ENCODE measurements at regions not wholly inside any gene's neighbourhood (a gene's known extent, or its start where the extent isn't known, plus 50 kb on each side); places are given as distances from the start of the nearest gene placed in this dataset.

DNA sequence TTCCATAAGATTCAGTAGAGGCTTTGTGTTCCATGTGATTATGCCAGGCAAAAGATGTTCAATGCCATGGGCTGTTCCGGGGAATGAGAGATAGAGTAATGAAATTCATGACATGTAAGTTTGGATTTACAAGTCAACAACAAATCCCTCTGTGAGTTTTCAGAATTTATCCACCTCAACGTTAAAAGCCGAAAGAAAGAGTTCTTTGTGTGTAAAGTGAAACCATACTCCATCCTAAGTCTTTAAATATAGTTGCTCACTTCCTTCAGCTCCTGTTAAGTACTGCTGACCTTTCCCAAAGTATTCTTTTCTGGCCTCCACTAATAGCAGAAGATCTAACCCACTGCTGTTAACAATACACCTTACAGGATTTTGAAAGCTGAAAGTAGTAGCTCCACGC lies 190.0 kb downstream of the TMX1 start (continued):
- TF ChIP-seq KLF16 (tag by site-specific recombination; IDR thresholded peaks at IDR 0.05) (no peak), ZBTB20 (tag by site-specific recombination; IDR thresholded peaks at IDR 0.05) (no peak), KLF9 (tag by site-specific recombination; IDR thresholded peaks at IDR 0.05; ENCODE audit: low read depth) (no peak), ZNF174 (tag by site-specific recombination; IDR thresholded peaks at IDR 0.05) (no peak), ZNF747 (tag by site-specific recombination; IDR thresholded peaks at IDR 0.05) (no peak), ZNF792 (tag by site-specific recombination; IDR thresholded peaks at IDR 0.05) (no peak), ZNF514 (tag by site-specific recombination; IDR thresholded peaks at IDR 0.05) (no peak)

GRCh38 chr14:51430633-51431032 lies 190.6 kb downstream of the TMX1 start:
- no peak for TF ChIP-seq ZNF121 (tag by site-specific recombination; IDR thresholded peaks at IDR 0.05)
- TF ChIP-seq ZNF580 (tag by site-specific recombination; IDR thresholded peaks at IDR 0.05) = no peak
- no peak for TF ChIP-seq ZNF394 (tag by site-specific recombination; IDR thresholded peaks at IDR 0.05; ENCODE audit: borderline replicate concordance)
- TF ChIP-seq OSR2 (tag by site-specific recombination; IDR thresholded peaks at IDR 0.05) = no peak
- TF ChIP-seq ZNF555 (tag by site-specific recombination; conservative IDR thresholded peaks at IDR 0.05) = no peak
- no peak for TF ChIP-seq OVOL3 (tag by site-specific recombination; IDR thresholded peaks at IDR 0.05)
- TF ChIP-seq, protein P1, sequence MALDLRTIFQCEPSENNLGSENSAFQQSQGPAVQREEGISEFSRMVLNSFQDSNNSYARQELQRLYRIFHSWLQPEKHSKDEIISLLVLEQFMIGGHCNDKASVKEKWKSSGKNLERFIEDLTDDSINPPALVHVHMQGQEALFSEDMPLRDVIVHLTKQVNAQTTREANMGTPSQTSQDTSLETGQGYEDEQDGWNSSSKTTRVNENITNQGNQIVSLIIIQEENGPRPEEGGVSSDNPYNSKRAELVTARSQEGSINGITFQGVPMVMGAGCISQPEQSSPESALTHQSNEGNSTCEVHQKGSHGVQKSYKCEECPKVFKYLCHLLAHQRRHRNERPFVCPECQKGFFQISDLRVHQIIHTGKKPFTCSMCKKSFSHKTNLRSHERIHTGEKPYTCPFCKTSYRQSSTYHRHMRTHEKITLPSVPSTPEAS (tag by site-specific recombination; IDR thresholded peaks at IDR 0.05) = no peak
- no peak for TF ChIP-seq KLF8 (tag by site-specific recombination; IDR thresholded peaks at IDR 0.05)
- H3K36me3 ChIP-seq (ENCODE audit: control insufficient read depth in 2 of 2, insufficient read depth in 1 of 2, low read length in 2 of 2) = no peaks in the 10 kb centered on the region
- H3K9me3 ChIP-seq (ENCODE audit: control insufficient read depth, insufficient read depth, low read depth, low read length) = no peaks in the 10 kb centered on the region
- ChIA-PET CTCF (no interaction called here), POLR2A (no interaction called here)
- no peak overlapping the region for H3K27ac ChIP-seq (ENCODE audit: extremely low read depth, low read depth, low read length)
- H3K4me3 ChIP-seq (ENCODE audit: low read depth, low read length) = no peak overlapping the region
- no peaks in the 10 kb centered on the region for H3K4me1 ChIP-seq (ENCODE audit: control insufficient read depth, insufficient read depth, low read length)

DNA sequence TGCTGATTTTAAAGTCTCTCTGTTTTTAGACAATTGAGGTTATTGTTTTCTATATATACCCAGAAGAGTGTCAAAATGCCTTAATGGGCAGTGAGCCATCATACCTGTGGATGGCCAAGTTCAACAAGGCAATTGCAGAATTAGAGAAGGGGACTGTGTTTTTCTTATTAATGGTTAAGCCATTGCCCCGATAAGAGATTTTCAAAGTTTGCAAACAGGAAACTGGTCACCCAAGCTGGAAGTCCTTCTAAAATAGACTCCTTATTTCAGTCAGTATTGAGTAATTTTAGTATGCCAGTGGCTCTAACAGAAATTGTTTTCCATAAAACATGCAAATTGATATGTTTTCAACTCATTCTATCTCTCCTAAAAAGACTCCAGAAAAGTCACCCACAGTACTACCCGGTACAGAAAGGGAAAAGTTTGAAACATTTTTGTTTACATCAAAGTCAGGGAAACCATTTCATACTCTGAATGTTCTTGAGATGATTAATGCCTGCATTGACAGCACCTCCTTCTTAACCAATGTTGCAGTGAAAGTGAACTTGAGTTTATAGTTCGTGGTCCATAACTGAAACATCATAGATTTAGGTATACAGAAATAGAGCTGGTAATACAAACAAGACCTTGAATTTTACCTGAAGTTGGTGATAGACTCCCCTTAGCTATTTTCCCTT lies 191.1 kb downstream of the TMX1 start:
- no peak for TF ChIP-seq ZNF514 (tag by site-specific recombination; IDR thresholded peaks at IDR 0.05)
- no peak for TF ChIP-seq ZNF354C (tag by site-specific recombination; IDR thresholded peaks at IDR 0.05; ENCODE audit: borderline replicate concordance, low read depth)
- TF ChIP-seq ZNF549 (tag by site-specific recombination; IDR thresholded peaks at IDR 0.05) = no peak
- TF ChIP-seq ZNF585B (tag by site-specific recombination; IDR thresholded peaks at IDR 0.05) = no peak
- TF ChIP-seq PBX3 (CRISPR knock-in tag; IDR thresholded peaks at IDR 0.05) = no peak
- Histone ChIP-seq H3K36me3 (ENCODE audit: control insufficient read depth in 2 of 2, insufficient read depth in 1 of 2, low read length in 2 of 2) (no peaks in the 10 kb centered on the region), H3K9me3 (ENCODE audit: control insufficient read depth, insufficient read depth, low read depth, low read length) (no peaks in the 10 kb centered on the region), H3K27ac (ENCODE audit: extremely low read depth, low read depth, low read length) (no peak overlapping the region), H3K4me3 (ENCODE audit: low read depth, low read length) (no peak overlapping the region), H3K4me1 (ENCODE audit: control insufficient read depth, insufficient read depth, low read length) (no peaks in the 10 kb centered on the region)
- ChIA-PET POLR2A (no interaction called here), CTCF (no interaction called here)

- ChIA-PET CTCF (no interaction called here), POLR2A (no interaction called here)
- no peaks in the 10 kb centered on the region for H3K9me3 ChIP-seq (ENCODE audit: control insufficient read depth, insufficient read depth, low read depth, low read length)
- no peaks in the 10 kb centered on the region for H3K36me3 ChIP-seq (ENCODE audit: control insufficient read depth in 2 of 2, insufficient read depth in 1 of 2, low read length in 2 of 2)
- no peak overlapping the region for H3K4me3 ChIP-seq (ENCODE audit: low read depth, low read length)
- no peak overlapping the region for H3K27ac ChIP-seq (ENCODE audit: extremely low read depth, low read depth, low read length)
- no peaks in the 10 kb centered on the region for H3K4me1 ChIP-seq (ENCODE audit: control insufficient read depth, insufficient read depth, low read length)
- no peak for TF ChIP-seq ZFP69B (tag by site-specific recombination; IDR thresholded peaks at IDR 0.05)
- no peak for TF ChIP-seq ZNF501 (tag by site-specific recombination; IDR thresholded peaks at IDR 0.05)
- TF ChIP-seq SALL2 (tag by site-specific recombination; IDR thresholded peaks at IDR 0.05; ENCODE audit: borderline replicate concordance) = no peak
- TF ChIP-seq ZEB2 (tag by site-specific recombination; IDR thresholded peaks at IDR 0.05) = no peak
- TF ChIP-seq ZNF416 (tag by site-specific recombination; IDR thresholded peaks at IDR 0.05) = no peak
- no peak for TF ChIP-seq ZNF792 (tag by site-specific recombination; IDR thresholded peaks at IDR 0.05)
- TF ChIP-seq, protein P2, sequence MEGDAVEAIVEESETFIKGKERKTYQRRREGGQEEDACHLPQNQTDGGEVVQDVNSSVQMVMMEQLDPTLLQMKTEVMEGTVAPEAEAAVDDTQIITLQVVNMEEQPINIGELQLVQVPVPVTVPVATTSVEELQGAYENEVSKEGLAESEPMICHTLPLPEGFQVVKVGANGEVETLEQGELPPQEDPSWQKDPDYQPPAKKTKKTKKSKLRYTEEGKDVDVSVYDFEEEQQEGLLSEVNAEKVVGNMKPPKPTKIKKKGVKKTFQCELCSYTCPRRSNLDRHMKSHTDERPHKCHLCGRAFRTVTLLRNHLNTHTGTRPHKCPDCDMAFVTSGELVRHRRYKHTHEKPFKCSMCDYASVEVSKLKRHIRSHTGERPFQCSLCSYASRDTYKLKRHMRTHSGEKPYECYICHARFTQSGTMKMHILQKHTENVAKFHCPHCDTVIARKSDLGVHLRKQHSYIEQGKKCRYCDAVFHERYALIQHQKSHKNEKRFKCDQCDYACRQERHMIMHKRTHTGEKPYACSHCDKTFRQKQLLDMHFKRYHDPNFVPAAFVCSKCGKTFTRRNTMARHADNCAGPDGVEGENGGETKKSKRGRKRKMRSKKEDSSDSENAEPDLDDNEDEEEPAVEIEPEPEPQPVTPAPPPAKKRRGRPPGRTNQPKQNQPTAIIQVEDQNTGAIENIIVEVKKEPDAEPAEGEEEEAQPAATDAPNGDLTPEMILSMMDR (tag by site-specific recombination; IDR thresholded peaks at IDR 0.05) = no peak
- TF ChIP-seq ZNF529 (tag by site-specific recombination; IDR thresholded peaks at IDR 0.05; ENCODE audit: insufficient replicate concordance) = no peak
- no peak for TF ChIP-seq ZNF558 (tag by site-specific recombination; IDR thresholded peaks at IDR 0.05)
- TF ChIP-seq TCF7L2 (IDR thresholded peaks at IDR 0.05; ENCODE audit: borderline replicate concordance, low read depth, low read length) = no peak
Observed at GRCh38 chr14:51431741-51432140, 191.7 kb downstream of the TMX1 start.
